ENCODE measurements at regions not wholly inside any gene's neighbourhood (a gene's known extent, or its start where the extent isn't known, plus 50 kb on each side); places are given as distances from the start of the nearest gene placed in this dataset.
"Not testable (repeated sequence)": the region's sequence is repeated elsewhere in the genome, so short reads cannot be mapped to it uniquely, and the experiment has no call there.

- no peak for DNase-seq (ENCODE audit: low spot score)
- H3K27ac ChIP-seq: no peak overlapping the region
- CTCF ChIA-PET: no interaction called here
- TF ChIP-seq CTCF (conservative IDR thresholded peaks at IDR 0.05; ENCODE audit: low read depth): no peak
- POLR2A ChIA-PET (ENCODE audit: low non-redundant PET): no interaction called here
Measured at GRCh38 chr2:14094592-14094991, 537.9 kb upstream of the LRATD1 start.

- H3K27ac ChIP-seq; DNase-seq (ENCODE audit: low spot score); CTCF ChIA-PET; POLR2A ChIA-PET (ENCODE audit: low non-redundant PET): not testable (repeated sequence)
Measured at GRCh38 chr2:14099101-14099500, 533.4 kb upstream of the LRATD1 start.

GRCh38 chr2:14114275-14114674, 518.2 kb upstream of the LRATD1 start:
- no peak for TF ChIP-seq CTCF (conservative IDR thresholded peaks at IDR 0.05; ENCODE audit: low read depth)
- ChIA-PET CTCF (no interaction called here), POLR2A (ENCODE audit: low non-redundant PET) (no interaction called here)
- DNase-seq (ENCODE audit: low spot score): no peak
- no peak overlapping the region for H3K27ac ChIP-seq

GRCh38 chr2:14120376-14120775, 512.1 kb upstream of the LRATD1 start:
- DNase-seq (ENCODE audit: low spot score): no peak
- POLR2A ChIA-PET (ENCODE audit: low non-redundant PET): no interaction called here
- TF ChIP-seq CTCF (conservative IDR thresholded peaks at IDR 0.05; ENCODE audit: low read depth): no peak
- CTCF ChIA-PET: no interaction called here
- H3K27ac ChIP-seq: no peak overlapping the region

GRCh38 chr2:14123436-14124103, 508.9 kb upstream of the LRATD1 start:
- TF ChIP-seq CTCF (conservative IDR thresholded peaks at IDR 0.05; ENCODE audit: low read depth): no peak
- DNase-seq (ENCODE audit: low spot score): no peak
- POLR2A ChIA-PET (ENCODE audit: low non-redundant PET): no interaction called here
- no peak overlapping the region for H3K27ac ChIP-seq
- CTCF ChIA-PET: interaction anchor here (0.6 kb wide), 1 partner anchor 1260 kb away, joined by 3 read pairs; no protein-coding TSS in a partner anchor

GRCh38 chr2:14125624-14126293, 506.8 kb upstream of the LRATD1 start:
- CTCF ChIA-PET: no interaction called here
- H3K27ac ChIP-seq: no peak overlapping the region
- DNase-seq (ENCODE audit: low spot score): no peak
- no peak for TF ChIP-seq CTCF (conservative IDR thresholded peaks at IDR 0.05; ENCODE audit: low read depth)
- POLR2A ChIA-PET (ENCODE audit: low non-redundant PET): no interaction called here

GRCh38 chr2:14126846-14127245, 505.7 kb upstream of the LRATD1 start:
- H3K27ac ChIP-seq: no peak overlapping the region
- DNase-seq (ENCODE audit: low spot score): no peak
- ChIA-PET POLR2A (ENCODE audit: low non-redundant PET) (no interaction called here), CTCF (no interaction called here)
- TF ChIP-seq CTCF (conservative IDR thresholded peaks at IDR 0.05; ENCODE audit: low read depth): no peak

Measured in RWPE1 (cell line).